ENCODE measurements at regions not wholly inside any gene's neighbourhood (a gene's known extent, or its start where the extent isn't known, plus 50 kb on each side); places are given as distances from the start of the nearest gene placed in this dataset.
"Not testable (repeated sequence)": the region's sequence is repeated elsewhere in the genome, so short reads cannot be mapped to it uniquely, and the experiment has no call there.

- no peak for DNase-seq
- no peaks in the 10 kb centered on the region for H3K9me3 ChIP-seq
- H3K27ac ChIP-seq, result no peak overlapping the region
- no peaks in the 10 kb centered on the region for H3K27me3 ChIP-seq
- H3K4me3 ChIP-seq, result no peak overlapping the region
- intact Hi-C loops (cut with DNase I), result no loop called here
- H3K36me3 ChIP-seq, result no peaks in the 10 kb centered on the region
- no peaks in the 10 kb centered on the region for H3K4me1 ChIP-seq
- WGBS, 2 donors, result 82 to 83% methylated on average over 1 of the region's 1 CpG
- TF ChIP-seq EP300 (IDR thresholded peaks at IDR 0.05) (no peak), POLR2A (IDR thresholded peaks at IDR 0.05) (no peak), CTCF (IDR thresholded peaks at IDR 0.05) (no peak), POLR2AphosphoS5 (IDR thresholded peaks at IDR 0.05) (no peak)
These were observed 274.7 kb downstream of the NXPE2 start for GRCh38 chr11:114953039-114953438.

GRCh38 chr11:114955923-114956322 is 277.6 kb downstream of the NXPE2 start:
- no peak for DNase-seq

DNA sequence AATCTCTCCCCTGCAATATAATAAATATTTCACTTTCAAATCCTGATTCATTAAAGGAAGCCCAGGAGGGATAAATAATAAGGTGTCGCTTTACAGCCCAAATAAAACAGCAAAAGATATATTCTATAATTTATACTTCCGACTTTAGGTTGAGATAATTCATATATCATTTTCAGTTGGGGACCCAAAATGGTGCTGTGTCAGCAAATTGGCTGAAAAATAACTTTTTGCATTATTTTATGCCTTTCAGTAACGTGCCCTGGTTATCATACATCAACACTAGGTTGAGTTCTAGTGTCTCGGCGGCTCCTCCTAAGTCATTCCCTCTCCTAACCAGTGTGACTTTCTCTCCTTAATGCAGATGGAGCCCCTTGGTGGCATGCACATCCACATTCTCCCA is 278.2 kb downstream of the NXPE2 start:
- no peaks in the 10 kb centered on the region for H3K9me3 ChIP-seq
- no peaks in the 10 kb centered on the region for H3K36me3 ChIP-seq
- TF ChIP-seq POLR2AphosphoS5 (IDR thresholded peaks at IDR 0.05) (no peak), POLR2A (IDR thresholded peaks at IDR 0.05) (no peak), CTCF (IDR thresholded peaks at IDR 0.05) (no peak), EP300 (IDR thresholded peaks at IDR 0.05) (no peak)
- H3K27ac ChIP-seq, result no peak overlapping the region
- intact Hi-C loops (cut with DNase I), result no loop called here
- H3K4me3 ChIP-seq, result no peak overlapping the region
- WGBS, 2 donors, result 83 to 85% methylated on average over 5 of the region's 5 CpGs
- no peaks in the 10 kb centered on the region for H3K27me3 ChIP-seq
- no peak for DNase-seq
- no peaks in the 10 kb centered on the region for H3K4me1 ChIP-seq

More at GRCh38 chr11:114955923-114956322, 277.6 kb downstream of the NXPE2 start:
- Histone ChIP-seq H3K4me1 (no peaks in the 10 kb centered on the region), H3K27me3 (no peaks in the 10 kb centered on the region), H3K27ac (no peak overlapping the region), H3K4me3 (no peak overlapping the region), H3K36me3 (no peaks in the 10 kb centered on the region), H3K9me3 (no peaks in the 10 kb centered on the region)
- 67 to 75% methylated on average over 1 of the region's 1 CpG for WGBS, 2 donors
- TF ChIP-seq POLR2AphosphoS5 (IDR thresholded peaks at IDR 0.05) (no peak), CTCF (IDR thresholded peaks at IDR 0.05) (no peak), EP300 (IDR thresholded peaks at IDR 0.05) (no peak), POLR2A (IDR thresholded peaks at IDR 0.05) (no peak)
- intact Hi-C loops (cut with DNase I), result no loop called here

DNA sequence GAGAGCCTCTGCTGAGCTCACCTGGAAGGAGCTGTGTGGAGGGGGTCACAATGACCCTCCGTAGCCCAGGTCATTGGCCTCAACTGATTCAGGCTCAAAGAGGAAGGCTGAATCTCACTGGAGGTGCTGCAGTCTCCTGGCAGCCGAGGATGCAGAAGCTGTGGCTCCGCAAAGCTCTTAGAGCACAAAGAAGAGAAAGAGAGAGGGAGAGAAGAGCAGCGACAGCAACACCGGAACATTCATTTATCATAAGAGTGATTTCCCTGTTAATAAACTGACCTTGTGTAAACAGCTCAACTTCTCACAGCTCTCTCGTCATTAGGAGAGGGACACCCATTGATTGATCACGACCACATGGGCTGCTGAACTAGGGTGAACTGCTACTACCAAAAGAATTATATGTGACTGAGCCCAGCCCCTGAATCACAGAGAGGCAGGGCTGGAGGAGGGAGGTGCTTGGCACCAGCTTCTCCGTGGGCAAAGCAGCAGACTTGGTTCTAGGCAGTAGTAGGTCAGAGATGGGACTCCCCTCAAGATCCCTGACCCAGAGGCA is 281.7 kb downstream of the NXPE2 start:
- no peaks in the 10 kb centered on the region for H3K27me3 ChIP-seq
- DNase-seq, result no peak
- intact Hi-C loops (cut with DNase I), result no loop called here
- H3K4me1 ChIP-seq, result no peaks in the 10 kb centered on the region
- TF ChIP-seq EP300 (IDR thresholded peaks at IDR 0.05) (no peak), POLR2AphosphoS5 (IDR thresholded peaks at IDR 0.05) (no peak), POLR2A (IDR thresholded peaks at IDR 0.05) (no peak), CTCF (IDR thresholded peaks at IDR 0.05) (no peak)
- H3K4me3 ChIP-seq, result no peak overlapping the region
- no peaks in the 10 kb centered on the region for H3K9me3 ChIP-seq
- no peaks in the 10 kb centered on the region for H3K36me3 ChIP-seq
- no peak overlapping the region for H3K27ac ChIP-seq
- WGBS, 2 donors, result 63 to 65% methylated on average over 8 of the region's 8 CpGs

DNA sequence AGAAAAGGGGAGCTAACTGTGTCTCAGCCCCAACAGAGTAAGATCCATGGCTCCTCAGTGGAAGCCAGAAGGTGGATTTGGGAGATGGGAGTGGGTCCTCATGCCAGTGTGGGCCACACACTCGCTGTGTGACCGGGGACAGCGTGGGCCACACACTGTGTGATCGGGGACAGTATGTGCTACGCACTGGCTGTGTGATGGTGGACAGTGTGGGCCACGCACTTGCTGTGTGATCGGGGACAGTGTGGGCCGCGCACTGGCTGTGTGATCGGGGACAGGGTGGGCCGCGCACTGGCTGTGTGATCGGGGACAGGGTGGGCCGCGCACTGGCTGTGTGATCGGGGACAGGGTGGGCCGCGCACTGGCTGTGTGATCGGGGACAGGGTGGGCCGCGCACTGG is 282.5 kb downstream of the NXPE2 start:
- H3K36me3 ChIP-seq; H3K27me3 ChIP-seq; H3K9me3 ChIP-seq; H3K4me1 ChIP-seq; DNase-seq; H3K4me3 ChIP-seq; intact Hi-C loops (cut with DNase I); H3K27ac ChIP-seq: not testable (repeated sequence)
- WGBS, 2 donors, result 95 to 96% methylated on average over 15 to 18 of the region's 21 CpGs
